T-cell (primary cell): ENCODE measurements at regions not wholly inside any gene's neighbourhood (a gene's known extent, or its start where the extent isn't known, plus 50 kb on each side); places are given as distances from the start of the nearest gene placed in this dataset.

Experiments used
- ATAC-seq, 4 experiments: fragments of 200-7000 bp in 3 of 4; fragments of 150-1000 bp in 1 of 4; cut with Tn5 transposase; replicated peaks in 1 of 4; 1 replicate in 3 of 4; 2 replicates in 1 of 4; pipeline ENCODE4 v1.10.0; 2021; ENCODE audit warnings: moderate library complexity in 3 of 4, mild to moderate bottlenecking in 2 of 4, moderate number of reproducible peaks in 1 of 4
- CTCF ChIA-PET, 2 donors: fragments of 300-600 bp; sonication (Branson Sonifier 250); formaldehyde crosslinking; loops; one replicate each; lab custom pipeline; 2022; ENCODE audit warnings: antibody characterized with exemption in 2 of 2; lab: Charles Lee
- POLR2A ChIA-PET, 2 donors: fragments of 300-600 bp; sonication (Branson Sonifier 250); formaldehyde crosslinking; loops; one replicate each; lab custom pipeline; 2022; ENCODE audit warnings: antibody characterized with exemption in 2 of 2; lab: Charles Lee
- DNase-seq, 35 experiments: peaks; one replicate each; pipeline versions ENCODE4 v3.0.0 to v3.0.0-alpha.2; 2013 to 2023
- H3K27ac ChIP-seq: one replicate; pipeline ENCODE4 v1.5.1; 2013; ENCODE audit warnings: low read length
- H3K27me3 ChIP-seq, 2 experiments: replicated peaks in 1 of 2; 1 replicate in 1 of 2; 2 replicates in 1 of 2; pipeline versions ENCODE4 v1.6.1 to v1.7.0; 2013; ENCODE audit warnings: low read length in 1 of 2, mixed read lengths in 1 of 2; ENCODE audit not compliant: control insufficient read depth in 2 of 2, insufficient read depth in 2 of 2; ENCODE audit errors: extremely low read depth in 1 of 2
- H3K36me3 ChIP-seq, 2 donors: 1 replicate in 1 of 2; 2 replicates in 1 of 2; pipeline versions ENCODE4 v1.6.1 to v1.7.0; 2013; ENCODE audit warnings: low read length in 1 of 2; ENCODE audit not compliant: control insufficient read depth in 2 of 2, insufficient read depth in 1 of 2; ENCODE audit errors: extremely low read depth in 1 of 2
- H3K4me1 ChIP-seq, 2 experiments: 1 replicate in 1 of 2; 2 replicates in 1 of 2; pipeline versions ENCODE4 v1.6.1 to v1.7.0; 2013; ENCODE audit warnings: low read length in 2 of 2, mixed read lengths in 1 of 2; ENCODE audit not compliant: insufficient read depth in 2 of 2, control insufficient read depth in 1 of 2; ENCODE audit errors: extremely low read depth in 1 of 2
- H3K4me3 ChIP-seq, 2 donors: 1 replicate in 1 of 2; 2 replicates in 1 of 2; pipeline versions ENCODE4 v1.5.1 to v1.7.0; 2013; ENCODE audit warnings: mild to moderate bottlenecking in 2 of 2, low read length in 1 of 2, moderate library complexity in 1 of 2; ENCODE audit not compliant: control insufficient read depth in 1 of 2; ENCODE audit errors: extremely low read depth in 1 of 2
- H3K9me3 ChIP-seq: 2 replicates; pipeline ENCODE4 v1.7.0; 2013
- H3K27ac Mint-ChIP-seq, 2 donors: one replicate each; pipeline ENCODE4 v1.8.0; 2020 to 2021; ENCODE audit warnings: mild to moderate bottlenecking in 2 of 2, mixed read lengths in 2 of 2
- H3K27me3 Mint-ChIP-seq, 2 donors: one replicate each; pipeline ENCODE4 v1.8.0; 2021 to 2022; ENCODE audit warnings: mixed read lengths in 2 of 2
- H3K36me3 Mint-ChIP-seq: one replicate; pipeline ENCODE4 v1.8.0; 2021; ENCODE audit warnings: mixed read lengths
- H3K4me1 Mint-ChIP-seq, 3 donors: one replicate each; pipeline ENCODE4 v1.8.0; 2020 to 2022; ENCODE audit warnings: mixed read lengths in 3 of 3, mild to moderate bottlenecking in 1 of 3
- H3K4me3 Mint-ChIP-seq, 3 donors: one replicate each; pipeline ENCODE4 v1.8.0; 2020 to 2022; ENCODE audit warnings: mild to moderate bottlenecking in 3 of 3, mixed read lengths in 3 of 3, moderate library complexity in 3 of 3
- H3K9me3 Mint-ChIP-seq, 3 donors: one replicate each; pipeline ENCODE4 v1.8.0; 2020 to 2022; ENCODE audit warnings: mixed read lengths in 3 of 3
- WGBS: methylation state at CpG from one replicate; pipeline ENCODE4 v1.1.5; 2013; ENCODE audit warnings: missing lambda C conversion rate; ENCODE audit not compliant: insufficient coverage; 5-methylcytosine and 5-hydroxymethylcytosine counted together

DNA sequence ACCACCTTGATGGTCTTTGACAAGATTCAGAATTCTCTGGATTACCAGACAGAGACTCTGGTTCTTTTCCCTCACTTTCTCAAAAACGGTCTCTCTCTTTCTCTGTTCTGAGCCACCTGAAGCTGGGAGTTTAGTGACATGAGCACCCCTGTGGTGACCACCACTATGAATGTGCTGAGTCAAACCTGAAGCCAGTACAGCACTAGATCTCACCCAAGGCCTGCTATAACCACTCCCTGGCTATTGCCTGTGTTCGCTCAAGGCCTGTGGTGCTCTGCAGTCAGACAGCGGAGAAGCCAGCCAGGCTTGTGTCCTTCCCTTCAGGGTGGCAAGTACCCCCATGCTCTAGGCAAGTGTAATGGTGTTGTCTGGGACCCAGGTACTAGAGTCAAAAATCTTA lies 828.9 kb upstream of the NXPH2 start:
- ChIA-PET CTCF (no interaction called here), POLR2A (no interaction called here)
- Histone ChIP-seq H3K27ac (no peak overlapping the region), H3K36me3 (no peaks in the 10 kb centered on the region), H3K4me1 (no peaks in the 10 kb centered on the region), H3K27me3 (no peaks in the 10 kb centered on the region), H3K4me3 (no peak overlapping the region), H3K9me3 (no peaks in the 10 kb centered on the region)
- no peaks in the 10 kb centered on the region for H3K36me3 Mint-ChIP-seq
- H3K4me1 Mint-ChIP-seq, result no peaks in the 10 kb centered on the region
- no peak for ATAC-seq
- no peaks in the 10 kb centered on the region for H3K27me3 Mint-ChIP-seq
- H3K4me3 Mint-ChIP-seq, result no peak overlapping the region
- DNase-seq, result no peak
- peaks cover 15 to 35% (median 31%) of the 10 kb centered on the region in 3 donors for H3K9me3 Mint-ChIP-seq
- H3K27ac Mint-ChIP-seq, result no peak overlapping the region
- WGBS, result 83% methylated on average over 1 of the region's 3 CpGs

- Mint-ChIP-seq H3K27me3 (no peaks in the 10 kb centered on the region), H3K36me3 (no peaks in the 10 kb centered on the region), H3K9me3 (peaks cover 17 to 34% (median 31%) of the 10 kb centered on the region in 3 donors), H3K4me3 (no peak overlapping the region), H3K27ac (no peak overlapping the region), H3K4me1 (no peaks in the 10 kb centered on the region)
- Histone ChIP-seq H3K36me3 (no peaks in the 10 kb centered on the region), H3K27ac (no peak overlapping the region), H3K27me3 (no peaks in the 10 kb centered on the region), H3K4me1 (no peaks in the 10 kb centered on the region), H3K4me3 (no peak overlapping the region), H3K9me3 (no peaks in the 10 kb centered on the region)
- ChIA-PET CTCF (no interaction called here), POLR2A (no interaction called here)
- WGBS, result no CpG with 5 or more reads among the region's 2 CpGs
- DNase-seq (no peak), ATAC-seq (no peak)
Measured at GRCh38 chr2:139605668-139606067, 825.5 kb upstream of the NXPH2 start.

- no peaks in the 10 kb centered on the region for H3K36me3 ChIP-seq
- H3K9me3 ChIP-seq, result no peaks in the 10 kb centered on the region
- no peak overlapping the region for H3K27ac ChIP-seq
- Mint-ChIP-seq H3K4me1 (no peaks in the 10 kb centered on the region), H3K27me3 (no peaks in the 10 kb centered on the region), H3K27ac (no peak overlapping the region), H3K36me3 (no peaks in the 10 kb centered on the region), H3K4me3 (no peak overlapping the region), H3K9me3 (peaks cover 10 to 20% (median 18%) of the 10 kb centered on the region in 3 donors)
- H3K27me3 ChIP-seq, result no peaks in the 10 kb centered on the region
- no peaks in the 10 kb centered on the region for H3K4me1 ChIP-seq
- WGBS, result 0% methylated on average over 1 of the region's 2 CpGs
- ChIA-PET CTCF (no interaction called here), POLR2A (no interaction called here)
- no peak overlapping the region for H3K4me3 ChIP-seq
- no peak for ATAC-seq
- no peak for DNase-seq
Measured at GRCh38 chr2:139600166-139600565, 820.0 kb upstream of the NXPH2 start.

- WGBS, result no CpG with 5 or more reads among the region's 1 CpG
- no peak overlapping the region for H3K4me3 Mint-ChIP-seq
- H3K4me1 ChIP-seq, result no peaks in the 10 kb centered on the region
- DNase-seq (no peak), ATAC-seq (no peak)
- H3K27ac Mint-ChIP-seq, result no peak overlapping the region
- ChIA-PET POLR2A (no interaction called here), CTCF (no interaction called here)
- no peak overlapping the region for H3K4me3 ChIP-seq
- H3K4me1 Mint-ChIP-seq, result no peaks in the 10 kb centered on the region
- H3K36me3 ChIP-seq, result no peaks in the 10 kb centered on the region
- H3K27me3 ChIP-seq, result no peaks in the 10 kb centered on the region
- no peaks in the 10 kb centered on the region for H3K36me3 Mint-ChIP-seq
- H3K9me3 Mint-ChIP-seq, result peaks cover 12 to 31% (median 24%) of the 10 kb centered on the region in 3 donors
- H3K27ac ChIP-seq, result no peak overlapping the region
- H3K27me3 Mint-ChIP-seq, result no peaks in the 10 kb centered on the region
- H3K9me3 ChIP-seq, result no peaks in the 10 kb centered on the region
Measured at GRCh38 chr2:139585101-139585500, 804.9 kb upstream of the NXPH2 start.

DNA sequence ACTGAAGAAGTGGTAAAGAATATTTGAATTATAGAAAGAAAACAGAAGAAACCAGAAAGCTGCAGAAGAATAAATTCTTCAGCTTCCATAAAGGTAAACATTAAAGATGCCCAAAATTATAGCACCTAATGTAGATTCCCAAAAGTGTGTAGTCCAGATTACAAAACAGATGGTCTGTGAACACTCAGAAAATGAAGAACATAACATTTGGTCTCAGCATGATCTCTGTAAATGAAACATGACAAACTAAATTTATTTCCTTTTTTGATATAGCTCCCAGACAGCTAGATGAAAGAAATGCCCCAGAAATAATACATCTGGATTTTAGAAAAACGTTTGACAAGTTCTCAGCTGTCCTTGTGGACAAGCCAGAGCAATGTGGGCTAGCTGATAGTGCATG lies 794.2 kb upstream of the NXPH2 start:
- Mint-ChIP-seq H3K36me3 (no peaks in the 10 kb centered on the region), H3K4me3 (no peak overlapping the region), H3K4me1 (no peaks in the 10 kb centered on the region), H3K9me3 (peaks cover 24 to 47% (median 25%) of the 10 kb centered on the region in 3 donors), H3K27me3 (no peaks in the 10 kb centered on the region), H3K27ac (no peak overlapping the region)
- CTCF ChIA-PET, result no interaction called here
- Histone ChIP-seq H3K27me3 (no peaks in the 10 kb centered on the region), H3K4me3 (no peak overlapping the region), H3K4me1 (no peaks in the 10 kb centered on the region), H3K9me3 (no peaks in the 10 kb centered on the region), H3K36me3 (no peaks in the 10 kb centered on the region), H3K27ac (no peak overlapping the region)
- no CpG with 5 or more reads among the region's 1 CpG for WGBS
- DNase-seq (no peak), ATAC-seq (no peak)
- POLR2A ChIA-PET, result no interaction called here

DNA sequence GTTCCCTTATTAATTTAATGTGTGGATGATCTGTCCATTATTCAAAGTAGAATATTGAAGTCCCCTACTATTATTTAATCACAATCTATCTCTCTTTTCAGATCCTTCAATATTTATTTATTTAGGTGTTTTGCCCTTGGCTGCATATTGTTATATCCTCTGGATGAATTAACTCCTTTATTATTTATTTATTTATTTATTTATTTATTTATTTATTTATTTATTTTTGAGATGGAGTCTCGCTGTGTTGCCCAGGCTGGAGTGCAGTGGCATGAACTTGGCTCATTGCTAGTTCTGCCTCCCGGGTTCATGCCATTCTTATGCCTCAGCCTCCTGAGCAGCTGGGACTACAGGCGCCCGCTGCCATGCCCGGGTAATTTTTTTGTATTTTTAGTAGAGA lies 776.6 kb upstream of the NXPH2 start:
- Mint-ChIP-seq H3K27me3 (no peaks in the 10 kb centered on the region), H3K4me1 (no peaks in the 10 kb centered on the region), H3K36me3 (no peaks in the 10 kb centered on the region), H3K4me3 (no peak overlapping the region), H3K9me3 (peaks cover 24 to 32% (median 29%) of the 10 kb centered on the region in 3 donors), H3K27ac (no peak overlapping the region)
- Histone ChIP-seq H3K9me3 (peaks cover 2% of the 10 kb centered on the region), H3K4me3 (no peak overlapping the region), H3K27ac (no peak overlapping the region), H3K27me3 (no peaks in the 10 kb centered on the region), H3K4me1 (no peaks in the 10 kb centered on the region), H3K36me3 (no peaks in the 10 kb centered on the region)
- DNase-seq (no peak), ATAC-seq (no peak)
- WGBS, result no CpG with 5 or more reads among the region's 5 CpGs
- CTCF ChIA-PET, result no interaction called here
- POLR2A ChIA-PET, result no interaction called here

GRCh38 chr2:139550873-139551272 lies 770.7 kb upstream of the NXPH2 start:
- POLR2A ChIA-PET, result no interaction called here
- ATAC-seq, result no peak
- no peak for DNase-seq
- Mint-ChIP-seq H3K4me1 (no peaks in the 10 kb centered on the region), H3K36me3 (no peaks in the 10 kb centered on the region), H3K4me3 (no peak overlapping the region), H3K27ac (no peak overlapping the region), H3K9me3 (peaks cover 27 to 31% (median 28%) of the 10 kb centered on the region in 3 donors), H3K27me3 (no peaks in the 10 kb centered on the region)
- no peaks in the 10 kb centered on the region for H3K27me3 ChIP-seq
- no peaks in the 10 kb centered on the region for H3K4me1 ChIP-seq
- no peak overlapping the region for H3K27ac ChIP-seq
- CTCF ChIA-PET, result no interaction called here
- no peaks in the 10 kb centered on the region for H3K9me3 ChIP-seq
- H3K36me3 ChIP-seq, result no peaks in the 10 kb centered on the region
- no peak overlapping the region for H3K4me3 ChIP-seq
